GM12892 (cell line): ENCODE measurements at regions not wholly inside any gene's neighbourhood (a gene's known extent, or its start where the extent isn't known, plus 50 kb on each side); places are given as distances from the start of the nearest gene placed in this dataset.

Experiments used
- POLR2A ChIP-seq: IDR thresholded peaks from 2 replicates; pipeline ENCODE4 v1.6.1; 2011; ENCODE audit warnings: low read depth, low read length, control low read depth
- TAF1 ChIP-seq: IDR thresholded peaks from 2 replicates; pipeline ENCODE4 v1.6.1; 2011; ENCODE audit warnings: low read depth, mild to moderate bottlenecking, control low read depth, low read length, borderline replicate concordance

- TF ChIP-seq TAF1 (no peak), POLR2A (no peak)
Observed at GRCh38 chr13:22644941-22645340, 535.8 kb upstream of the SGCG start.
